HEK293 (cell line): ENCODE measurements at regions not wholly inside any gene's neighbourhood (a gene's known extent, or its start where the extent isn't known, plus 50 kb on each side); places are given as distances from the start of the nearest gene placed in this dataset.

Experiments used
- CTCF ChIA-PET: fragments of 350-600 bp; formaldehyde crosslinking; extraction: SDS; loops from one replicate; lab custom pipeline; 2021; ENCODE audit warnings: antibody characterized with exemption; lab: Yijun Ruan, JAX
- POLR2A ChIA-PET: fragments of 300-600 bp; formaldehyde crosslinking; extraction: SDS; loops from one replicate; lab custom pipeline; 2020; ENCODE audit warnings: antibody characterized with exemption, inconsistent platforms; lab: Yijun Ruan, JAX
- H3K27ac ChIP-seq: fragments of 200-500 bp; sonication (Bioruptor generic); 2 replicates; pipeline ENCODE4 v1.5.1; 2014; ENCODE audit warnings: low read depth, low read length, control low read depth, inconsistent platforms; ENCODE audit errors: extremely low read depth
- H3K36me3 ChIP-seq, 2 experiments: fragments of 200-500 bp in 1 of 2; sonication (Bioruptor generic) in 1 of 2; 1 replicate in 1 of 2; 2 replicates in 1 of 2; pipeline ENCODE4 v1.5.1; 2014 to 2017; ENCODE audit warnings: inconsistent platforms in 2 of 2, low read length in 2 of 2; ENCODE audit not compliant: control insufficient read depth in 2 of 2, insufficient read depth in 1 of 2
- H3K4me1 ChIP-seq: fragments of 200-500 bp; sonication (Bioruptor generic); 2 replicates; pipeline ENCODE4 v1.5.1; 2014; ENCODE audit warnings: mild to moderate bottlenecking, low read length, inconsistent platforms; ENCODE audit not compliant: control insufficient read depth, insufficient read depth
- H3K4me3 ChIP-seq: 2 replicates; pipeline ENCODE4 v1.5.1; 2011; ENCODE audit warnings: low read depth, mild to moderate bottlenecking, control low read depth, low read length, moderate library complexity
- H3K9me3 ChIP-seq: fragments of 200-500 bp; sonication (Bioruptor generic); 2 replicates; pipeline ENCODE4 v1.5.1; 2014; ENCODE audit warnings: low read depth, low read length, inconsistent platforms; ENCODE audit not compliant: control insufficient read depth, insufficient read depth
- ATF2 ChIP-seq: fragments of 450-650 bp; formaldehyde crosslinking; IDR thresholded peaks from 2 replicates; pipeline ENCODE4 v1.5.1; 2016; ENCODE audit warnings: missing biosample characterization, missing genetic modification characterization, low read depth
- MEIS1 ChIP-seq: sonication (generic); formaldehyde crosslinking; IDR thresholded peaks from 2 replicates; pipeline ENCODE4 v1.8.1; 2022; ENCODE audit warnings: missing genetic modification reagents, mild to moderate bottlenecking, borderline replicate concordance
- PRDM4 ChIP-seq: fragments of 450-650 bp; formaldehyde crosslinking; IDR thresholded peaks from 2 replicates; pipeline ENCODE4 v1.5.1; 2017; ENCODE audit warnings: missing biosample characterization, missing genetic modification characterization
- PRDM6 ChIP-seq: fragments of 450-650 bp; formaldehyde crosslinking; IDR thresholded peaks from 2 replicates; pipeline ENCODE4 v1.5.1; 2017; ENCODE audit warnings: missing biosample characterization, missing genetic modification characterization
- SALL2 ChIP-seq: fragments of 450-650 bp; formaldehyde crosslinking; IDR thresholded peaks from 2 replicates; pipeline ENCODE4 v1.5.0; 2017; ENCODE audit warnings: missing biosample characterization, mild to moderate bottlenecking, missing genetic modification characterization, borderline replicate concordance
- SCRT1 ChIP-seq: fragments of 450-650 bp; formaldehyde crosslinking; IDR thresholded peaks from 2 replicates; pipeline ENCODE4 v1.5.1; 2016; ENCODE audit warnings: missing biosample characterization, missing genetic modification characterization, borderline replicate concordance
- SCRT2 ChIP-seq: fragments of 450-650 bp; formaldehyde crosslinking; IDR thresholded peaks from 2 replicates; pipeline ENCODE4 v1.5.1; 2016; ENCODE audit warnings: missing biosample characterization, missing genetic modification characterization
- SETDB1 ChIP-seq: IDR thresholded peaks from one replicate; pipeline ENCODE4 v1.6.1; 2017; ENCODE audit warnings: mild to moderate bottlenecking, low read length, moderate library complexity, mixed read lengths; ENCODE audit not compliant: insufficient read length
- ZBTB7A ChIP-seq: fragments of 450-650 bp; formaldehyde crosslinking; IDR thresholded peaks from 2 replicates; pipeline ENCODE4 v1.5.1; 2016; ENCODE audit warnings: low read depth, missing biosample characterization, missing genetic modification characterization
- ZNF132 ChIP-seq: fragments of 450-650 bp; formaldehyde crosslinking; IDR thresholded peaks from 2 replicates; pipeline ENCODE4 v1.5.1; 2017; ENCODE audit warnings: missing biosample characterization, missing genetic modification characterization, borderline replicate concordance
- ZNF133 ChIP-seq: fragments of 450-650 bp; formaldehyde crosslinking; IDR thresholded peaks from 2 replicates; pipeline ENCODE4 v1.5.1; 2016; ENCODE audit warnings: missing biosample characterization, missing genetic modification characterization
- ZNF155 ChIP-seq: fragments of 450-650 bp; formaldehyde crosslinking; IDR thresholded peaks from 2 replicates; pipeline ENCODE4 v1.5.1; 2016; ENCODE audit warnings: missing biosample characterization, missing genetic modification characterization
- ZNF18 ChIP-seq: fragments of 450-650 bp; formaldehyde crosslinking; IDR thresholded peaks from 2 replicates; pipeline ENCODE4 v1.5.1; 2016; ENCODE audit warnings: missing biosample characterization, missing genetic modification characterization
- ZNF223 ChIP-seq: fragments of 450-650 bp; formaldehyde crosslinking; IDR thresholded peaks from 2 replicates; pipeline ENCODE4 v1.5.1; 2016; ENCODE audit warnings: missing biosample characterization, missing genetic modification characterization
- ZNF311 ChIP-seq: fragments of 450-650 bp; formaldehyde crosslinking; IDR thresholded peaks from 2 replicates; pipeline ENCODE4 v1.5.1; 2017; ENCODE audit warnings: missing biosample characterization, missing genetic modification characterization, borderline replicate concordance
- ZNF391 ChIP-seq: fragments of 450-650 bp; formaldehyde crosslinking; IDR thresholded peaks from 2 replicates; pipeline ENCODE4 v1.5.1; 2016; ENCODE audit warnings: low read depth, missing biosample characterization, missing genetic modification characterization, borderline replicate concordance
- ZNF433 ChIP-seq: fragments of 450-650 bp; formaldehyde crosslinking; IDR thresholded peaks from 2 replicates; pipeline ENCODE4 v1.5.1; 2016; ENCODE audit warnings: missing biosample characterization, missing genetic modification characterization, low read depth
- ZNF473 ChIP-seq: fragments of 450-650 bp; formaldehyde crosslinking; IDR thresholded peaks from 2 replicates; pipeline ENCODE4 v1.5.1; 2017; ENCODE audit warnings: missing biosample characterization, missing genetic modification characterization
- ZNF747 ChIP-seq: fragments of 450-650 bp; formaldehyde crosslinking; IDR thresholded peaks from 2 replicates; pipeline ENCODE4 v1.5.1; 2016; ENCODE audit warnings: missing biosample characterization, missing genetic modification characterization
- TF ChIP-seq, protein P1 (sequence below): fragments of 450-650 bp; IDR thresholded peaks from 2 replicates; pipeline ENCODE4 v1.5.1; 2018; ENCODE audit warnings: missing biosample characterization, mild to moderate bottlenecking, missing genetic modification characterization
- TF ChIP-seq, protein P2 (sequence below): fragments of 450-650 bp; formaldehyde crosslinking; IDR thresholded peaks from 2 replicates; pipeline ENCODE4 v1.5.1; 2016; ENCODE audit warnings: missing biosample characterization, missing genetic modification characterization

GRCh38 chr3:56930706-56931105 lies 129.0 kb upstream of the ARHGEF3 start:
- H3K9me3 ChIP-seq: no peaks in the 10 kb centered on the region
- H3K27ac ChIP-seq: no peak overlapping the region
- no peaks in the 10 kb centered on the region for H3K36me3 ChIP-seq
- H3K4me1 ChIP-seq: peaks cover 8% of the 10 kb centered on the region; the same call in 1 of the 2 replicates
- CTCF ChIA-PET: no interaction called here
- H3K4me3 ChIP-seq: no peak overlapping the region
- POLR2A ChIA-PET: no interaction called here
- peak; percentile 11; the same call in 1 of the 2 replicates for TF ChIP-seq SCRT1 (tag by site-specific recombination)
- TF ChIP-seq ZNF747 (tag by site-specific recombination): no peak
- no peak for TF ChIP-seq SETDB1
- TF ChIP-seq, protein P1, sequence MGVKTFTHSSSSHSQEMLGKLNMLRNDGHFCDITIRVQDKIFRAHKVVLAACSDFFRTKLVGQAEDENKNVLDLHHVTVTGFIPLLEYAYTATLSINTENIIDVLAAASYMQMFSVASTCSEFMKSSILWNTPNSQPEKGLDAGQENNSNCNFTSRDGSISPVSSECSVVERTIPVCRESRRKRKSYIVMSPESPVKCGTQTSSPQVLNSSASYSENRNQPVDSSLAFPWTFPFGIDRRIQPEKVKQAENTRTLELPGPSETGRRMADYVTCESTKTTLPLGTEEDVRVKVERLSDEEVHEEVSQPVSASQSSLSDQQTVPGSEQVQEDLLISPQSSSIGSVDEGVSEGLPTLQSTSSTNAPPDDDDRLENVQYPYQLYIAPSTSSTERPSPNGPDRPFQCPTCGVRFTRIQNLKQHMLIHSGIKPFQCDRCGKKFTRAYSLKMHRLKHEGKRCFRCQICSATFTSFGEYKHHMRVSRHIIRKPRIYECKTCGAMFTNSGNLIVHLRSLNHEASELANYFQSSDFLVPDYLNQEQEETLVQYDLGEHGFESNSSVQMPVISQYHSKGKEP: no peak
- TF ChIP-seq ZNF18 (tag by site-specific recombination): no peak
- peak; percentile 48 for TF ChIP-seq SCRT2
- no peak for TF ChIP-seq ZNF155 (tag by site-specific recombination)

GRCh38 chr3:56929809-56930615 lies 128.3 kb upstream of the ARHGEF3 start:
- Histone ChIP-seq H3K9me3 (no peaks in the 10 kb centered on the region), H3K4me3 (no peak overlapping the region), H3K4me1 (peaks cover 8% of the 10 kb centered on the region; the same call in 1 of the 2 replicates), H3K27ac (no peak overlapping the region), H3K36me3 (no peaks in the 10 kb centered on the region)
- ChIA-PET POLR2A (no interaction called here), CTCF (no interaction called here)
- no peak for TF ChIP-seq ZNF433 (tag by site-specific recombination)
- TF ChIP-seq ATF2 (tag by site-specific recombination): no peak
- no peak for TF ChIP-seq PRDM4
- TF ChIP-seq ZNF311 (tag by site-specific recombination): no peak
- TF ChIP-seq ZNF133 (tag by site-specific recombination): no peak
- TF ChIP-seq ZNF391: no peak
- TF ChIP-seq MEIS1: no peak
- TF ChIP-seq ZNF223: no peak
- no peak for TF ChIP-seq SALL2 (tag by site-specific recombination)
- no peak for TF ChIP-seq ZNF473 (tag by site-specific recombination)
- TF ChIP-seq, protein P2, sequence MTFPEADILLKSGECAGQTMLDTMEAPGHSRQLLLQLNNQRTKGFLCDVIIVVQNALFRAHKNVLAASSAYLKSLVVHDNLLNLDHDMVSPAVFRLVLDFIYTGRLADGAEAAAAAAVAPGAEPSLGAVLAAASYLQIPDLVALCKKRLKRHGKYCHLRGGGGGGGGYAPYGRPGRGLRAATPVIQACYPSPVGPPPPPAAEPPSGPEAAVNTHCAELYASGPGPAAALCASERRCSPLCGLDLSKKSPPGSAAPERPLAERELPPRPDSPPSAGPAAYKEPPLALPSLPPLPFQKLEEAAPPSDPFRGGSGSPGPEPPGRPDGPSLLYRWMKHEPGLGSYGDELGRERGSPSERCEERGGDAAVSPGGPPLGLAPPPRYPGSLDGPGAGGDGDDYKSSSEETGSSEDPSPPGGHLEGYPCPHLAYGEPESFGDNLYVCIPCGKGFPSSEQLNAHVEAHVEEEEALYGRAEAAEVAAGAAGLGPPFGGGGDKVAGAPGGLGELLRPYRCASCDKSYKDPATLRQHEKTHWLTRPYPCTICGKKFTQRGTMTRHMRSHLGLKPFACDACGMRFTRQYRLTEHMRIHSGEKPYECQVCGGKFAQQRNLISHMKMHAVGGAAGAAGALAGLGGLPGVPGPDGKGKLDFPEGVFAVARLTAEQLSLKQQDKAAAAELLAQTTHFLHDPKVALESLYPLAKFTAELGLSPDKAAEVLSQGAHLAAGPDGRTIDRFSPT (tag by site-specific recombination): no peak
- TF ChIP-seq ZNF132 (tag by site-specific recombination): no peak
- TF ChIP-seq PRDM6 (tag by site-specific recombination): no peak
- no peak for TF ChIP-seq ZBTB7A (tag by site-specific recombination)
